ENCODE measurements at regions not wholly inside any gene's neighbourhood (a gene's known extent, or its start where the extent isn't known, plus 50 kb on each side); places are given as distances from the start of the nearest gene placed in this dataset.

GRCh38 chr18:75936862-75937261 is 509.4 kb upstream of the SMIM21 start:
- Mint-ChIP-seq H3K4me3 (no peak overlapping the region), H3K27ac (no peak overlapping the region), H3K27me3 (peaks cover 5% of the 10 kb centered on the region), H3K36me3 (ENCODE audit: low read depth) (no peaks in the 10 kb centered on the region), H3K9me3 (peaks cover 2% of the 10 kb centered on the region), H3K4me1 (ENCODE audit: low read depth) (no peaks in the 10 kb centered on the region)
- ChIA-PET CTCF (no interaction called here), POLR2A (no interaction called here)
- Histone ChIP-seq H3K27me3 (ENCODE audit: control insufficient read depth in 1 of 2, insufficient read depth in 2 of 2, low read length in 2 of 2) (no peaks in the 10 kb centered on the region), H3K36me3 (ENCODE audit: insufficient read depth, low read length) (no peaks in the 10 kb centered on the region), H3K4me3 (ENCODE audit: low read length) (no peak overlapping the region), H3K27ac (ENCODE audit: low read depth in 1 of 2, low read length in 2 of 2) (no peak overlapping the region), H3K9me3 (ENCODE audit: control insufficient read depth in 1 of 2, insufficient read depth in 1 of 2, low read length in 2 of 2) (no peaks in the 10 kb centered on the region), H3K4me1 (ENCODE audit: insufficient read depth, low read length) (no peaks in the 10 kb centered on the region)
- no peak for DNase-seq
- no peak for TF ChIP-seq CTCF (IDR thresholded peaks at IDR 0.05)
- no peak for ATAC-seq (ENCODE audit: poor library complexity)
- intact Hi-C loops (cut with DNase I, micrococcal nuclease), result no loop called here

- Mint-ChIP-seq H3K9me3 (no peaks in the 10 kb centered on the region), H3K4me1 (ENCODE audit: low read depth) (no peaks in the 10 kb centered on the region), H3K36me3 (ENCODE audit: low read depth) (no peaks in the 10 kb centered on the region), H3K27me3 (peaks cover under 1% of the 10 kb centered on the region), H3K4me3 (no peak overlapping the region), H3K27ac (no peak overlapping the region)
- CTCF ChIA-PET, result no interaction called here
- Histone ChIP-seq H3K9me3 (ENCODE audit: control insufficient read depth in 1 of 2, insufficient read depth in 1 of 2, low read length in 2 of 2) (no peaks in the 10 kb centered on the region), H3K27me3 (ENCODE audit: control insufficient read depth in 1 of 2, insufficient read depth in 2 of 2, low read length in 2 of 2) (no peaks in the 10 kb centered on the region), H3K4me1 (ENCODE audit: insufficient read depth, low read length) (no peaks in the 10 kb centered on the region), H3K4me3 (ENCODE audit: low read length) (no peak overlapping the region), H3K36me3 (ENCODE audit: insufficient read depth, low read length) (no peaks in the 10 kb centered on the region), H3K27ac (ENCODE audit: low read depth in 1 of 2, low read length in 2 of 2) (no peak overlapping the region)
- DNase-seq, result no peak
- intact Hi-C loops (cut with DNase I, micrococcal nuclease), result no loop called here
- ATAC-seq (ENCODE audit: poor library complexity), result no peak
- POLR2A ChIA-PET, result no interaction called here
- TF ChIP-seq CTCF (IDR thresholded peaks at IDR 0.05), result no peak
Observed at GRCh38 chr18:75931079-75931478, 503.6 kb upstream of the SMIM21 start.

- no peak for ATAC-seq (ENCODE audit: poor library complexity)
- H3K9me3 ChIP-seq (ENCODE audit: control insufficient read depth in 1 of 2, insufficient read depth in 1 of 2, low read length in 2 of 2), result no peaks in the 10 kb centered on the region
- H3K4me1 Mint-ChIP-seq (ENCODE audit: low read depth), result no peaks in the 10 kb centered on the region
- no peaks in the 10 kb centered on the region for H3K4me1 ChIP-seq (ENCODE audit: insufficient read depth, low read length)
- intact Hi-C loops (cut with DNase I, micrococcal nuclease), result no loop called here
- no peak overlapping the region for H3K4me3 ChIP-seq (ENCODE audit: low read length)
- H3K27me3 ChIP-seq (ENCODE audit: control insufficient read depth in 1 of 2, insufficient read depth in 2 of 2, low read length in 2 of 2), result no peaks in the 10 kb centered on the region
- no peak for TF ChIP-seq CTCF (IDR thresholded peaks at IDR 0.05)
- DNase-seq, result no peak
- no peak overlapping the region for H3K27ac Mint-ChIP-seq
- H3K36me3 Mint-ChIP-seq (ENCODE audit: low read depth), result no peaks in the 10 kb centered on the region
- H3K27ac ChIP-seq (ENCODE audit: low read depth in 1 of 2, low read length in 2 of 2), result no peak overlapping the region
- no peaks in the 10 kb centered on the region for H3K9me3 Mint-ChIP-seq
- no peaks in the 10 kb centered on the region for H3K36me3 ChIP-seq (ENCODE audit: insufficient read depth, low read length)
- CTCF ChIA-PET, result no interaction called here
- no peak overlapping the region for H3K4me3 Mint-ChIP-seq
- POLR2A ChIA-PET, result no interaction called here
- no peaks in the 10 kb centered on the region for H3K27me3 Mint-ChIP-seq
Observed at GRCh38 chr18:75928706-75929105, 501.2 kb upstream of the SMIM21 start.
